Vagina (tissue), 2 donors: ENCODE measurements at regions not wholly inside any gene's neighbourhood (a gene's known extent, or its start where the extent isn't known, plus 50 kb on each side); places are given as distances from the start of the nearest gene placed in this dataset.

ENCODE experiments used
- POLR2A ChIP-seq, 2 donors: fragments of 450-650 bp; IDR thresholded peaks; one replicate each; pipeline ENCODE4 v1.6.1; 2017; ENCODE audit warnings: antibody characterized with exemption in 2 of 2, mild to moderate bottlenecking in 2 of 2, moderate library complexity in 2 of 2
- POLR2AphosphoS5 ChIP-seq, 2 donors: sonication (generic); formaldehyde crosslinking; IDR thresholded peaks; one replicate each; pipeline ENCODE4 v1.9.0; 2017; ENCODE audit warnings: antibody characterized with exemption in 2 of 2, mild to moderate bottlenecking in 2 of 2, low read depth in 1 of 2; ENCODE audit not compliant: insufficient read depth in 1 of 2
- TF ChIP-seq, protein P1 (sequence below), 3 experiments: fragments of 450-650 bp in 2 of 3; fragments of 200-600 bp in 1 of 3; sonication (generic) in 1 of 3; IDR thresholded peaks; one replicate each; pipeline ENCODE4 v1.5.1; 2017 to 2019; ENCODE audit warnings: antibody characterized with exemption in 3 of 3, mild to moderate bottlenecking in 2 of 3, moderate library complexity in 2 of 3

GRCh38 chr2:4585057-4585635 lies 881.8 kb downstream of the DCDC2C start:
- TF ChIP-seq, protein P1, sequence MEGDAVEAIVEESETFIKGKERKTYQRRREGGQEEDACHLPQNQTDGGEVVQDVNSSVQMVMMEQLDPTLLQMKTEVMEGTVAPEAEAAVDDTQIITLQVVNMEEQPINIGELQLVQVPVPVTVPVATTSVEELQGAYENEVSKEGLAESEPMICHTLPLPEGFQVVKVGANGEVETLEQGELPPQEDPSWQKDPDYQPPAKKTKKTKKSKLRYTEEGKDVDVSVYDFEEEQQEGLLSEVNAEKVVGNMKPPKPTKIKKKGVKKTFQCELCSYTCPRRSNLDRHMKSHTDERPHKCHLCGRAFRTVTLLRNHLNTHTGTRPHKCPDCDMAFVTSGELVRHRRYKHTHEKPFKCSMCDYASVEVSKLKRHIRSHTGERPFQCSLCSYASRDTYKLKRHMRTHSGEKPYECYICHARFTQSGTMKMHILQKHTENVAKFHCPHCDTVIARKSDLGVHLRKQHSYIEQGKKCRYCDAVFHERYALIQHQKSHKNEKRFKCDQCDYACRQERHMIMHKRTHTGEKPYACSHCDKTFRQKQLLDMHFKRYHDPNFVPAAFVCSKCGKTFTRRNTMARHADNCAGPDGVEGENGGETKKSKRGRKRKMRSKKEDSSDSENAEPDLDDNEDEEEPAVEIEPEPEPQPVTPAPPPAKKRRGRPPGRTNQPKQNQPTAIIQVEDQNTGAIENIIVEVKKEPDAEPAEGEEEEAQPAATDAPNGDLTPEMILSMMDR (IDR thresholded peaks at IDR 0.05) = no peak
- TF ChIP-seq POLR2A (IDR thresholded peaks at IDR 0.05) (no peak), POLR2AphosphoS5 (IDR thresholded peaks at IDR 0.05; ENCODE audit: insufficient read depth in 1 of 2, low read depth in 1 of 2) (no peak)
